Gastrocnemius medialis (tissue), 4 donors: ENCODE measurements at regions not wholly inside any gene's neighbourhood (a gene's known extent, or its start where the extent isn't known, plus 50 kb on each side); places are given as distances from the start of the nearest gene placed in this dataset.

Source experiments
- CTCF ChIP-seq, 5 experiments: fragments of 450-650 bp in 3 of 5; fragments of 200-600 bp in 2 of 5; sonication (generic) in 2 of 5; IDR thresholded peaks in 4 of 5; conservative IDR thresholded peaks in 1 of 5; 1 replicate in 4 of 5; 2 replicates in 1 of 5; pipeline ENCODE4 v1.5.1; 2016 to 2019; ENCODE audit warnings: antibody characterized with exemption in 5 of 5, mild to moderate bottlenecking in 3 of 5, moderate library complexity in 3 of 5
- POLR2A ChIP-seq, 2 donors: fragments of 450-650 bp; IDR thresholded peaks; one replicate each; pipeline ENCODE4 v1.6.1; 2017; ENCODE audit warnings: antibody characterized with exemption in 2 of 2, mild to moderate bottlenecking in 2 of 2, moderate library complexity in 2 of 2

DNA sequence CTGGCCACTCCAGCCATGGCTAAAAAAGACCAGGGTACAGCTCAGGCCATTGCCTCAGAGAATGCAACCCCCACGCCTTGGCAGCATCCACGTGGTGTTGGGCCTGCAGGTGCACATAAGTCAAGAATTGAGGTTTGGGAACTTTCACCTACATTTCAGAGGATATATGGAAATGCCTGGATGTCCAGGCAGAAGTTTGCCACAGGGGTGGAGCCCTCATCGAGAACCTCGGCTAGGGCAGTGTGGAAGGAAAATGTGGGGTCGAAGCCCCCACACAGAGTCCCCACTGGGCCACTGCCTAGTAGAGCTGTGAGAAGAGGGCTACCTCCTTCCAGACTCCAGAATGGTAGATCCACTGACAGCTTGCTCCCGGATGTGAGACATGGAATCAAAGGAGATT is 477.3 kb downstream of the LPIN1 start:
- TF ChIP-seq POLR2A (IDR thresholded peaks at IDR 0.05), result no peak
- no peak for TF ChIP-seq CTCF (IDR thresholded peaks at IDR 0.05 in 4 of 5, conservative IDR thresholded peaks at IDR 0.05 in 1 of 5)
